LNCaP clone FGC (cell line): ENCODE measurements at regions not wholly inside any gene's neighbourhood (a gene's known extent, or its start where the extent isn't known, plus 50 kb on each side); places are given as distances from the start of the nearest gene placed in this dataset.

Source experiments
- DNase-seq: peaks from one replicate; pipeline ENCODE4 v3.0.0-alpha.2; 2011; ENCODE audit warnings: low read depth
- H3K4me3 ChIP-seq: 2 replicates; pipeline ENCODE4 v1.5.1; 2011; ENCODE audit warnings: mild to moderate bottlenecking, low read depth, low read length, control low read depth
- TF ChIP-seq, protein P1 (sequence below): IDR thresholded peaks from 2 replicates; pipeline ENCODE4 v1.5.1; 2012; ENCODE audit warnings: mild to moderate bottlenecking; ENCODE audit not compliant: control insufficient read depth, insufficient read depth; ENCODE audit errors: extremely low read depth

DNA sequence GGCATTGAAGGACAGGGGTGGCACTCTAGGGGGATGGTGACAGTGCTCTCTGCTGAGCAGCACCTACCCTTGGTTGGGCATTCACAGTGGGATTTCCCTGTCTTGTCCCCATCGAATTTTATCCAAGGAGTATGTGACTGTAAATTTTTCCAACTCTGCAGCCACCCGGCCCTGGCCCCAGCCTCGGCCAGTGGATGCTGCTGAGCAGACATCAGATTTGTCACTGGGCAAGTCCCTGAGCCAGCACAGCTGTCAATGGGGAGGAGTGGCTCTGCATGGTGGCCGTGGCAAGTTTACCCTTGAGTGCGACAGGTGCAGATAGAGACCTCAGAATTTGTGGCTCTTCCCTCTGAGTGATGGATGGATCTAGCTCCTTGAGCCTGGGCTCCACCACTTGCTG, 240.2 kb upstream of the CSF3R start:
- H3K4me3 ChIP-seq = no peak overlapping the region
- TF ChIP-seq, protein P1, sequence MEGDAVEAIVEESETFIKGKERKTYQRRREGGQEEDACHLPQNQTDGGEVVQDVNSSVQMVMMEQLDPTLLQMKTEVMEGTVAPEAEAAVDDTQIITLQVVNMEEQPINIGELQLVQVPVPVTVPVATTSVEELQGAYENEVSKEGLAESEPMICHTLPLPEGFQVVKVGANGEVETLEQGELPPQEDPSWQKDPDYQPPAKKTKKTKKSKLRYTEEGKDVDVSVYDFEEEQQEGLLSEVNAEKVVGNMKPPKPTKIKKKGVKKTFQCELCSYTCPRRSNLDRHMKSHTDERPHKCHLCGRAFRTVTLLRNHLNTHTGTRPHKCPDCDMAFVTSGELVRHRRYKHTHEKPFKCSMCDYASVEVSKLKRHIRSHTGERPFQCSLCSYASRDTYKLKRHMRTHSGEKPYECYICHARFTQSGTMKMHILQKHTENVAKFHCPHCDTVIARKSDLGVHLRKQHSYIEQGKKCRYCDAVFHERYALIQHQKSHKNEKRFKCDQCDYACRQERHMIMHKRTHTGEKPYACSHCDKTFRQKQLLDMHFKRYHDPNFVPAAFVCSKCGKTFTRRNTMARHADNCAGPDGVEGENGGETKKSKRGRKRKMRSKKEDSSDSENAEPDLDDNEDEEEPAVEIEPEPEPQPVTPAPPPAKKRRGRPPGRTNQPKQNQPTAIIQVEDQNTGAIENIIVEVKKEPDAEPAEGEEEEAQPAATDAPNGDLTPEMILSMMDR = no peak
- DNase-seq = no peak

DNA sequence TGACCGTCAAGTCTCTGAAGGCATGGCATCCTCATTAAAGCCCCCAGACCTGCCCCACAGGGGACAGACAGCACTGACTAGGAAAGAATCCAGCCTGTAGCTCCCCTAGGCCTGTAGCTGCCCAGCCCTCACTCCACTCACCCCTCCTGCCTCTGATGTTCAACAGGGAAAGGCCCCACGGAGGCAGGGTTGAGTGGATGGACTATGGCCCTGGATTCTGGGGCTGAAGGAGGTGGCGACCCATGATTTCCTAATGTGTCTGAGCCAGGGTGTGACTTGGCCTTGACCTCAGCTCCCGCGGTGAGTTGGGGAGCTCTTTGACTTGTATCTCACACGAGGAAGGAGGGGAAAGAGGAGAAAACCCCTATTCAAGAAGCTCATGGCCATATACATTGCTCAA, 238.5 kb upstream of the CSF3R start:
- TF ChIP-seq, protein P1 = no peak
- no peak overlapping the region for H3K4me3 ChIP-seq
- no peak for DNase-seq

DNA sequence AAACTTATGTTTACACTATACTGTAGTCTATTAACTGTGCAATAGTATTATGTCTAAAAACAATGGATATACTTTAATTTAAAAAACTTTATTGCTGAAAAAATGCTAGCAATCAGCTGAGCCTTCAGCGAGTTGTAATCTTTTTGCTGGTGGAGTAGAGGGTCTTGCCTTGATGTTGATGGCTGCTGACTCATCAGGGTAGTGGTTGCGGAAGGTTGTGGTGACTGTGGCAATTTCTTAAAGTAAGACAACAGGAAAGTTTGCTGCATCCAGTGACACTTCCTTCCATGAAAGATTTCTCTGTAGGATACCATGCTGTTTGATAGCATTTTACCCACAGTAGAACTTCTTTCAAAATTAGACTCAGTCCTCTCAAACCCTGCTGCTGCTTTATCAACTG, 234.7 kb upstream of the CSF3R start:
- H3K4me3 ChIP-seq = no peak overlapping the region
- TF ChIP-seq, protein P1 = no peak
- no peak for DNase-seq

DNA sequence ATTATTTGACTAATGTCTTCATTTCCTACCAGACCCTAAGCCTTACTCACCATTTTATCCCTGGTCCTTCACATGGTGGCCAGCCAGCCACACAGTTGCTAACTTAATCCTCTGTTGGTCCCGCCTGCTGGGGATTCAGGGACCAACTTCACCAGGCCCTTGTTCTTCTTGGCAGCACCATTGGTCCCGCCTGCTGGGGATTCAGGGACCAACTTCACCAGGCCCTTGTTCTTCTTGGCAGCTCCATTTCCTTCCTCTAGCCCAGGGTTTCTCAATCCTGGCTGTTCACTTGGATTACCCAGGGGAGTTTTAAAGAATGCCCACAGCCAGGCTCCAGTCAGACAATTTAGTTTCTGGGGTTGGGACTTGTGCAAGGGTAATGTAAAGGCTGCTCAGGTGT, 233.1 kb upstream of the CSF3R start:
- DNase-seq = no peak
- H3K4me3 ChIP-seq = no peak overlapping the region
- TF ChIP-seq, protein P1 = no peak

DNA sequence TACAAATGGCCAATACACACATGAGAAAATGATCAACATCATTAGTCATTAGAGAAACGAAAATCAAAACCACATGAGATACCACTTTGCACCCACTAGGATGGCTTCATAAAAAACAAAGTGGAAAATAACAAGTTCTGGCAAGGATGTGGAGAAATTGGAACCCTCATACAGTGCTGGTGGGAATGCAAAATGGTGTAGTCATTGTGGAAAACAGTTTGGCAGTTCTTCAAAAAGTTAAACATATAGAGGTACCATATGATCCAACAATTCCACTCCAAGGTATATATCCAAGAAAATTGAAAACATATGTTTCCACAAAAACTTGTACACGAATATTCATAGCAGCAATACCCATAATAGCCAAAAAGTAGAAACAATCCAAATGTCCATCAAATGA, 231.6 kb upstream of the CSF3R start:
- H3K4me3 ChIP-seq = no peak overlapping the region
- DNase-seq = no peak
- TF ChIP-seq, protein P1 = no peak

DNA sequence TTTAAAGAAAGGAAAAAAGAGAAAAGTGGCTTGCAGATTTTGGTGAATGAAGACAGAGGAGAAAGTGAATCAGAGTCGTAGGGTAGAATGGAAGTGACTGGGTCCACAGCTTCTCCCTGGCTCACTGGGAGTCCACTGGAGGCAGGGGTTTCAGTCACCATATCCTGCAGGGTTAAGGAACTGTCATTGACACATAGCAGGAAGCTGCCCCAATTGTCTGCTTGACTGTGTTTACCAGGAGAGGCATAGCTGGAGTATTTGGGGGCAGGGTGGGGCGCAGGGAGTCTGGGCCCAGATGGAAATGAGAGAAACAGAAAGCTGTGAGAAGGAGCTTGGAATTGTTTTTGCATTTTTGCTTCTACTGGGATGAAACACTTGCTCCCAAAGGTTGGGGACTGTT, 228.8 kb upstream of the CSF3R start:
- TF ChIP-seq, protein P1 = no peak
- DNase-seq = no peak
- H3K4me3 ChIP-seq = no peak overlapping the region

DNA sequence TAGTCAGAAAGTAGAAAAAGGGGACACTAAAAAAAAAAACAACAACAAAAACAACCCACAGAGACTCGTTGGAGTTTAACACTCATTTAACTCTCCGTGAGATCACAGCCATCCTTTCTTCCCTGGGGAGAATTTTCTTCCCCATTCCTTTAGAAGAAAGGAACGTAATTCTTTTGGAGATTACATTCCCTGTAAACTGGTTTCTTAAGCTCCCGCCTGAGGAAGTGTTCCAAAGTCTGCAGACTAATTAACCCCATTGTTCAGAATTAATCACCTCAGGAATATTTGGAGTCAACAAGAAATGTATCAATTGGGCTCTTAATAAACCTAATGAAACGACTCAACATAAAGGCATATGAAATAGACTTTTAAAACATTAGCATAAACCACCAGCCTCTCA, 228.2 kb upstream of the CSF3R start:
- no peak for DNase-seq
- TF ChIP-seq, protein P1 = no peak

More for the DNA sequence above, 228.2 kb upstream of the CSF3R start:
- no peak overlapping the region for H3K4me3 ChIP-seq
